Esophagus muscularis mucosa (tissue), 3 donors: ENCODE measurements at regions not wholly inside any gene's neighbourhood (a gene's known extent, or its start where the extent isn't known, plus 50 kb on each side); places are given as distances from the start of the nearest gene placed in this dataset.

Source experiments
- POLR2A ChIP-seq: fragments of 450-650 bp; IDR thresholded peaks from one replicate; pipeline ENCODE4 v1.6.1; 2017; ENCODE audit warnings: antibody characterized with exemption, moderate library complexity, mild to moderate bottlenecking, low read depth
- POLR2AphosphoS5 ChIP-seq, 2 donors: sonication (generic); formaldehyde crosslinking; IDR thresholded peaks; one replicate each; pipeline ENCODE4 v1.6.1; 2017; ENCODE audit warnings: antibody characterized with exemption in 2 of 2
- TF ChIP-seq, protein P1 (sequence below), 3 experiments: fragments of 200-600 bp in 2 of 3; fragments of 450-650 bp in 1 of 3; sonication (generic) in 2 of 3; IDR thresholded peaks; one replicate each; pipeline ENCODE4 v1.5.1; 2017 to 2019; ENCODE audit warnings: antibody characterized with exemption in 3 of 3, mild to moderate bottlenecking in 2 of 3, moderate library complexity in 1 of 3

DNA sequence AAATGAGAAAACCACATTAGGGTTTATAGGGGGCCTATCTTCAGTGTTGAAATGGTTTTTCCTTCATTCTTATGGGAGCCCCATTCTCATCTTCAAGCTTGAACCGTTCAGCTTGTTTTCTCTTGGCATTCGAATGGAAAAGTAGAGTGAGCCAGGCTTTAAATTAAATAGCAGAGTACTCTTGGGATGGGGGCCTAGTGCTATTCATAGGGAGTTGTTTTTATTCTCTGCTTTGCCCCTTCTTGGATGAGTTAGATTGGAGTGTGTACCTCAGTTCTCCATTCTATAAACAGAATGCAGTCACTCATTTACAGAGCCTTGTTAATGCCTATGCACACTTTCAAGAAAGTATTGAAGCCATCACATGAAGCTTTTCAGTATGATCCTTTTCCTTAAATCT, 127.9 kb downstream of the FAM170A start:
- TF ChIP-seq, protein P1, sequence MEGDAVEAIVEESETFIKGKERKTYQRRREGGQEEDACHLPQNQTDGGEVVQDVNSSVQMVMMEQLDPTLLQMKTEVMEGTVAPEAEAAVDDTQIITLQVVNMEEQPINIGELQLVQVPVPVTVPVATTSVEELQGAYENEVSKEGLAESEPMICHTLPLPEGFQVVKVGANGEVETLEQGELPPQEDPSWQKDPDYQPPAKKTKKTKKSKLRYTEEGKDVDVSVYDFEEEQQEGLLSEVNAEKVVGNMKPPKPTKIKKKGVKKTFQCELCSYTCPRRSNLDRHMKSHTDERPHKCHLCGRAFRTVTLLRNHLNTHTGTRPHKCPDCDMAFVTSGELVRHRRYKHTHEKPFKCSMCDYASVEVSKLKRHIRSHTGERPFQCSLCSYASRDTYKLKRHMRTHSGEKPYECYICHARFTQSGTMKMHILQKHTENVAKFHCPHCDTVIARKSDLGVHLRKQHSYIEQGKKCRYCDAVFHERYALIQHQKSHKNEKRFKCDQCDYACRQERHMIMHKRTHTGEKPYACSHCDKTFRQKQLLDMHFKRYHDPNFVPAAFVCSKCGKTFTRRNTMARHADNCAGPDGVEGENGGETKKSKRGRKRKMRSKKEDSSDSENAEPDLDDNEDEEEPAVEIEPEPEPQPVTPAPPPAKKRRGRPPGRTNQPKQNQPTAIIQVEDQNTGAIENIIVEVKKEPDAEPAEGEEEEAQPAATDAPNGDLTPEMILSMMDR (IDR thresholded peaks at IDR 0.05), result no peak
- TF ChIP-seq POLR2A (no peak), POLR2AphosphoS5 (IDR thresholded peaks at IDR 0.05) (no peak)
